ENCODE measurements at regions not wholly inside any gene's neighbourhood (a gene's known extent, or its start where the extent isn't known, plus 50 kb on each side); places are given as distances from the start of the nearest gene placed in this dataset.

GRCh38 chr9:129370770-129371169 is 192.7 kb upstream of the IER5L start:
- no peak for TF ChIP-seq CTCF (IDR thresholded peaks at IDR 0.05; ENCODE audit: insufficient read depth, low read length)
- no peak for TF ChIP-seq REST (IDR thresholded peaks at IDR 0.05; ENCODE audit: insufficient replicate concordance, low read depth)
- no peak for TF ChIP-seq GABPA (IDR thresholded peaks at IDR 0.05; ENCODE audit: low read depth)
- no peak for TF ChIP-seq POLR2AphosphoS5 (IDR thresholded peaks at IDR 0.05; ENCODE audit: low read depth)

All from HL-60 (cell line).